Activated naive CD4-positive, alpha-beta T cell treated with anti-CD3 and anti-CD28 coated beads, Interleukin-2, amount 50 U/mL, for 16 hours (primary cell): ENCODE measurements at regions not wholly inside any gene's neighbourhood (a gene's known extent, or its start where the extent isn't known, plus 50 kb on each side); places are given as distances from the start of the nearest gene placed in this dataset.
"Not testable (repeated sequence)": the region's sequence is repeated elsewhere in the genome, so short reads cannot be mapped to it uniquely, and the experiment has no call there.

ENCODE experiments used
- DNase-seq: peaks from one replicate; pipeline ENCODE4 v3.0.0-alpha.2; 2020

- no peak for DNase-seq
Observed at GRCh38 chrX:22538580-22538979, 265.9 kb downstream of the CBLL2 start.

- no peak for DNase-seq
Observed at GRCh38 chrX:22541926-22542325, 269.2 kb downstream of the CBLL2 start.

GRCh38 chrX:22542641-22543040 lies 269.9 kb downstream of the CBLL2 start:
- no peak for DNase-seq

GRCh38 chrX:22559506-22559905 lies 286.8 kb downstream of the CBLL2 start:
- DNase-seq = no peak

GRCh38 chrX:22575161-22575845 lies 302.6 kb downstream of the CBLL2 start:
- DNase-seq = no peak

- DNase-seq = no peak
Observed at GRCh38 chrX:22577181-22577580, 304.5 kb downstream of the CBLL2 start.

GRCh38 chrX:22585831-22586230 lies 313.1 kb downstream of the CBLL2 start:
- no peak for DNase-seq

- no peak for DNase-seq
Observed at GRCh38 chrX:22589845-22590244, 317.1 kb downstream of the CBLL2 start.

GRCh38 chrX:22594766-22595165 lies 322.1 kb downstream of the CBLL2 start:
- no peak for DNase-seq

- DNase-seq = no peak
Observed at GRCh38 chrX:22603060-22603459, 330.3 kb downstream of the CBLL2 start.

GRCh38 chrX:22609452-22609851 lies 336.7 kb downstream of the CBLL2 start:
- DNase-seq = not testable (repeated sequence)

GRCh38 chrX:22616867-22617266 lies 344.2 kb downstream of the CBLL2 start:
- no peak for DNase-seq

- no peak for DNase-seq
Observed at GRCh38 chrX:22627576-22627975, 354.9 kb downstream of the CBLL2 start.

GRCh38 chrX:22628275-22628674 lies 355.6 kb downstream of the CBLL2 start:
- DNase-seq = no peak

GRCh38 chrX:22629105-22629725 lies 356.5 kb downstream of the CBLL2 start:
- DNase-seq = no peak

- DNase-seq = no peak
Observed at GRCh38 chrX:22634083-22634482, 361.4 kb downstream of the CBLL2 start.

GRCh38 chrX:22634751-22635150 lies 362.0 kb downstream of the CBLL2 start:
- no peak for DNase-seq

GRCh38 chrX:22648281-22648680 lies 351.5 kb upstream of the DDX53 start:
- DNase-seq = no peak

- no peak for DNase-seq
Observed at GRCh38 chrX:22650691-22651090, 349.1 kb upstream of the DDX53 start.

- DNase-seq = no peak
Observed at GRCh38 chrX:22652596-22652995, 347.2 kb upstream of the DDX53 start.

- DNase-seq = no peak
Observed at GRCh38 chrX:22660756-22661155, 339.0 kb upstream of the DDX53 start.

GRCh38 chrX:22662776-22663175 lies 337.0 kb upstream of the DDX53 start:
- DNase-seq = no peak

- no peak for DNase-seq
Observed at GRCh38 chrX:22664826-22665225, 334.9 kb upstream of the DDX53 start.

GRCh38 chrX:22665818-22666217 lies 333.9 kb upstream of the DDX53 start:
- no peak for DNase-seq

GRCh38 chrX:22666441-22666840 lies 333.3 kb upstream of the DDX53 start:
- DNase-seq = no peak
